BE2C (cell line): ENCODE measurements at regions not wholly inside any gene's neighbourhood (a gene's known extent, or its start where the extent isn't known, plus 50 kb on each side); places are given as distances from the start of the nearest gene placed in this dataset.

Experiments
- DNase-seq: peaks from one replicate; pipeline ENCODE4 v3.0.0-alpha.2; 2020
- H3K27me3 ChIP-seq: fragments of 250-450 bp; sonication (Bioruptor Pico); 2 replicates; pipeline ENCODE4 v1.5.1; 2020; ENCODE audit warnings: mild to moderate bottlenecking
- H3K36me3 ChIP-seq: fragments of 250-450 bp; sonication (Bioruptor Pico); 2 replicates; pipeline ENCODE4 v1.5.1; 2020; ENCODE audit warnings: mild to moderate bottlenecking
- H3K4me1 ChIP-seq: fragments of 250-450 bp; sonication (Bioruptor Pico); 2 replicates; pipeline ENCODE4 v1.5.1; 2020
- H3K4me3 ChIP-seq: 2 replicates; pipeline ENCODE4 v1.5.1; 2011; ENCODE audit warnings: low read depth, low read length
- H3K9me3 ChIP-seq: fragments of 250-450 bp; sonication (Bioruptor Pico); 2 replicates; pipeline ENCODE4 v1.5.1; 2020
- CTCF ChIP-seq: IDR thresholded peaks from 2 replicates; pipeline ENCODE4 v1.5.1; 2012; ENCODE audit warnings: mild to moderate bottlenecking, low read depth, low read length

DNA sequence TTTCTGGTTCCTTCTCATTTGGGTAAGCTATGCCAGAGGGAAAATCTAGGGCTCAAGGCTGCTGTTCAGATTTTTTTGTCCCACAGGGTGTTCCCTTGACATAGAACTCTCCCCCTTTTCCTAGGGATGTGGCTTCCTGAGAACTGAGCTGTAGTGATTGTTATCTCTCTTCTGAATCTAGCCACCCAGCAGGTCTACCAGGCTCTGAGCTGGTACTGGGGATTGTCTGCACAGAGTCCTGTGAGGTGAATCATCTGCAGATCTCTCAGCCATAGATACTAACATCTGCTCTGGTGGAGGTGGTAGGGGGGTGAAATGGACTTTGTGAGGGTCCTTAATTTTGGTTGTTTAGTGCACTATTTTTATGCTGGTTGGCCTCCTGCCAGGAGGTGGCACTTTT is 167.3 kb upstream of the PGR start:
- H3K4me1 ChIP-seq = no peaks in the 10 kb centered on the region
- no peak overlapping the region for H3K4me3 ChIP-seq
- H3K36me3 ChIP-seq = no peaks in the 10 kb centered on the region
- H3K9me3 ChIP-seq = no peaks in the 10 kb centered on the region
- no peaks in the 10 kb centered on the region for H3K27me3 ChIP-seq
- DNase-seq = no peak
- TF ChIP-seq CTCF = no peak

GRCh38 chr11:101292661-101293240 is 163.1 kb upstream of the PGR start:
- no peak for TF ChIP-seq CTCF
- H3K9me3 ChIP-seq = no peaks in the 10 kb centered on the region
- H3K4me1 ChIP-seq = no peaks in the 10 kb centered on the region
- no peak for DNase-seq
- no peaks in the 10 kb centered on the region for H3K27me3 ChIP-seq
- no peak overlapping the region for H3K4me3 ChIP-seq
- H3K36me3 ChIP-seq = no peaks in the 10 kb centered on the region

GRCh38 chr11:101291279-101291678 is 161.7 kb upstream of the PGR start:
- no peaks in the 10 kb centered on the region for H3K36me3 ChIP-seq
- H3K4me1 ChIP-seq = no peaks in the 10 kb centered on the region
- H3K27me3 ChIP-seq = no peaks in the 10 kb centered on the region
- H3K4me3 ChIP-seq = no peak overlapping the region
- no peak for TF ChIP-seq CTCF
- no peaks in the 10 kb centered on the region for H3K9me3 ChIP-seq
- DNase-seq = no peak

DNA sequence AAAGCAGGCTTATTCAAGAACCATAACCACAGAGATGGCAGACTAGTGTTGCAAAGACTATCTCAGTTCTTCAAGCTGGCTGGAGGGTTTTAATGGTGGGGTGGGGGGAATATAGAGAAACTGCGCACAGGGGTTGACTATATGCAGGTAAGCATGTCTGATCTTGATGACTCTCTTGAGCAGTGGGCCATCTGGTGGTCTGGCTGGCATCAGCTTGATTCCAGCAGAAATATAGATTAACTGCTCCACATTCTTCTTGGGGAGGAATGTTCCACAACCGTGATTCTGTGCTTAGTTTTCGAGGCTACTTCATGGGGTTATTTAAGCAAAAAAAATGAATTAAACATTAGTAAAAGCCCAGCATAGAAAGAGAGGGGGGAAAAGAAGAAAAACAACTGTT is 158.8 kb upstream of the PGR start:
- no peaks in the 10 kb centered on the region for H3K36me3 ChIP-seq
- TF ChIP-seq CTCF = peak; percentile 38
- no peaks in the 10 kb centered on the region for H3K27me3 ChIP-seq
- H3K9me3 ChIP-seq = no peaks in the 10 kb centered on the region
- H3K4me3 ChIP-seq = no peak overlapping the region
- DNase-seq = no peak
- H3K4me1 ChIP-seq = no peaks in the 10 kb centered on the region

DNA sequence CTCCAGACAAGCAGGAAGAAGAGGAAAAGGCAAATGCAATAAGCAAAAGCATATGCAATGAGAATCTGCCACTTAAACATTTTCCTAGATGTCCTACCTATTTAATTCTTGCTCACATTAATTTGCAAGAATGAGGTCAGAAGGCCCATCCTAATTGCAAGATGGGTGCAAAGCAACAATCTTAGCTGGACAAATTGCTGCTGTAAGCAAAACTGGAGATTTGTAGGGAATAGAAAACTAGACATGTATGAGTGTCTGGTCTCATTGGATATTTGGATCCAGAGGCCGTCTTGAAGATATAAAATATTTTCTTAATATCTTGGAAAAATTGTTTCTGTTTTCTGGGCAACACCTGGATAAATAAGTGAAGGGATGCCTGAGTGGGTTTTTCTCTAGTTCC is 150.1 kb upstream of the PGR start:
- no peaks in the 10 kb centered on the region for H3K4me1 ChIP-seq
- H3K4me3 ChIP-seq = no peak overlapping the region
- TF ChIP-seq CTCF = no peak
- H3K9me3 ChIP-seq = no peaks in the 10 kb centered on the region
- DNase-seq = no peak
- H3K27me3 ChIP-seq = no peaks in the 10 kb centered on the region
- no peaks in the 10 kb centered on the region for H3K36me3 ChIP-seq

DNA sequence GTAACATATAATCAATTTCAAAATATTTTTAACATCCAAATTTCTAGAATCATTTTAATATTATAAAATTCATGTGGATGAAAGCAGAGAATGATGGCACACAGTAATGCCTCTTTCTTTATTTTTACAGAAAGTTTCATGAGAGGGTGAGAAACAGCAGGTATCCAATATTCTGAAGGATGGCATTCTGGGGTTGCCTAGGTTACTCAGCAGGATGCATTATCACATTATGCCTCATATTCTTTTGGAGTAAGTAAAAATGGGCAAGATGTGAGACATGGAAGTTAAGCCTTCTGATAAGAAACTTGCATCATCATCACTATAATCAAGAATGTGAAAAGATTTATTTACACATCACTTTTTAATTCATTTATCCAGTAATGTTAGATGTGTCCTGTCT is 148.7 kb upstream of the PGR start:
- Histone ChIP-seq H3K36me3 (no peaks in the 10 kb centered on the region), H3K4me1 (no peaks in the 10 kb centered on the region), H3K4me3 (no peak overlapping the region), H3K27me3 (no peaks in the 10 kb centered on the region), H3K9me3 (no peaks in the 10 kb centered on the region)
- no peak for TF ChIP-seq CTCF
- no peak for DNase-seq
